Endothelial cell of umbilical vein (primary cell): ENCODE measurements at regions not wholly inside any gene's neighbourhood (a gene's known extent, or its start where the extent isn't known, plus 50 kb on each side); places are given as distances from the start of the nearest gene placed in this dataset.

Experiments
- BruUV-seq: library from RNA; stranded (reverse); fragments of 400-500 nt; replicated peaks from 2 replicates; lab custom pipeline; 2021; lab: Mats Ljungman, UMichigan
- CTCF ChIA-PET: fragments of 300-600, 350-600 bp; sonication (Branson Sonifier 250); formaldehyde crosslinking; loops from one replicate; lab custom pipeline; 2021; ENCODE audit warnings: antibody characterized with exemption, inconsistent platforms; lab: Charles Lee
- POLR2A ChIA-PET: fragments of 300-600, 350-600 bp; sonication (Branson Sonifier 250); formaldehyde crosslinking; loops from one replicate; lab custom pipeline; 2021; ENCODE audit warnings: antibody characterized with exemption, inconsistent platforms; lab: Charles Lee
- DNase-seq: peaks from one replicate; pipeline ENCODE4 v3.0.0-alpha.2; 2011; ENCODE audit warnings: low read depth, low spot score
- FAIRE-seq: peaks from 2 replicates; lab custom pipeline; 2011; peaks lifted over from hg19 to GRCh38; lab: Jason Lieb, UNC
- H2AFZ ChIP-seq: 2 replicates; pipeline ENCODE4 v1.6.0; 2012; ENCODE audit warnings: low read depth, low read length, control low read depth, inconsistent platforms
- H3K27ac ChIP-seq: 2 replicates; pipeline ENCODE4 v1.5.1; 2011; ENCODE audit warnings: low read depth, mild to moderate bottlenecking, control low read depth, low read length, moderate library complexity; ENCODE audit not compliant: insufficient read depth
- H3K27me3 ChIP-seq, 2 experiments: 2 replicates each; pipeline versions ENCODE4 v1.6.0 to v1.6.1; 2011; ENCODE audit warnings: low read length in 2 of 2, mixed read lengths in 1 of 2; ENCODE audit not compliant: control insufficient read depth in 2 of 2, insufficient read depth in 2 of 2
- H3K36me3 ChIP-seq, 2 experiments: 2 replicates in 1 of 2; 3 replicates in 1 of 2; pipeline ENCODE4 v1.5.1; 2011; ENCODE audit warnings: low read length in 2 of 2, mild to moderate bottlenecking in 1 of 2, moderate library complexity in 1 of 2; ENCODE audit not compliant: control insufficient read depth in 2 of 2, insufficient read depth in 2 of 2; ENCODE audit errors: extremely low read depth in 1 of 2
- H3K4me1 ChIP-seq: 3 replicates; pipeline ENCODE4 v1.5.1; 2011; ENCODE audit warnings: mild to moderate bottlenecking, low read length; ENCODE audit not compliant: control insufficient read depth, insufficient read depth; ENCODE audit errors: extremely low read depth
- H3K4me2 ChIP-seq: 2 replicates; pipeline ENCODE4 v1.6.1; 2011; ENCODE audit warnings: low read length, control low read depth, mixed read lengths; ENCODE audit not compliant: insufficient read depth
- H3K4me3 ChIP-seq, 3 experiments: fragments of 200-600 bp in 1 of 3; sonication (generic), shearing (Covaris generic) in 1 of 3; replicated peaks in 1 of 3; 2 replicates each; pipeline ENCODE4 v1.5.1; 2011 to 2016; ENCODE audit warnings: control low read depth in 3 of 3, low read length in 3 of 3, mild to moderate bottlenecking in 2 of 3, inconsistent platforms in 1 of 3, low read depth in 1 of 3, moderate library complexity in 1 of 3; ENCODE audit not compliant: insufficient read depth in 1 of 3
- H3K79me2 ChIP-seq: 2 replicates; pipeline ENCODE4 v1.6.0; 2012; ENCODE audit warnings: low read length, inconsistent platforms; ENCODE audit not compliant: control insufficient read depth, insufficient read depth
- H3K9ac ChIP-seq: replicated peaks from 2 replicates; pipeline ENCODE3; 2011; ENCODE audit warnings: low read length, control low read depth; ENCODE audit not compliant: insufficient read depth; ENCODE audit errors: extremely low read depth
- H3K9me1 ChIP-seq: replicated peaks from 3 replicates; pipeline ENCODE4 v1.6.0; 2011; ENCODE audit warnings: mild to moderate bottlenecking, low read length; ENCODE audit not compliant: control insufficient read depth, insufficient read depth; ENCODE audit errors: extremely low read depth
- H3K9me3 ChIP-seq: replicated peaks from 2 replicates; pipeline ENCODE4 v1.5.1; 2012; ENCODE audit warnings: low read length, inconsistent platforms; ENCODE audit not compliant: control insufficient read depth, insufficient read depth
- H4K20me1 ChIP-seq: replicated peaks from 2 replicates; pipeline ENCODE3; 2011; ENCODE audit warnings: mild to moderate bottlenecking, low read length; ENCODE audit not compliant: control insufficient read depth, insufficient read depth; ENCODE audit errors: extremely low read depth
- CTCF ChIP-seq, 2 donors: IDR thresholded peaks; 1 replicate in 1 of 2; 2 replicates in 1 of 2; pipeline ENCODE4 v1.5.1; 2011; ENCODE audit warnings: low read length in 2 of 2, mild to moderate bottlenecking in 2 of 2, moderate library complexity in 2 of 2, control low read depth in 1 of 2, inconsistent platforms in 1 of 2, low read depth in 1 of 2; ENCODE audit not compliant: insufficient read depth in 1 of 2; ENCODE audit errors: extremely low read depth in 1 of 2
- EZH2 ChIP-seq: IDR thresholded peaks from 2 replicates; pipeline ENCODE4 v1.6.1; 2012; ENCODE audit warnings: borderline replicate concordance, low read depth, mild to moderate bottlenecking, moderate library complexity, low read length, inconsistent platforms; ENCODE audit not compliant: severe bottlenecking
- FOS ChIP-seq: IDR thresholded peaks from 2 replicates; pipeline ENCODE4 v1.6.1; 2011; ENCODE audit warnings: mild to moderate bottlenecking, low read length, moderate library complexity, borderline replicate concordance; ENCODE audit not compliant: insufficient read depth
- GATA2 ChIP-seq: IDR thresholded peaks from 2 replicates; pipeline ENCODE4 v1.7.0; 2011; ENCODE audit warnings: low read depth, mild to moderate bottlenecking, moderate library complexity, mixed read lengths, low read length; ENCODE audit not compliant: insufficient read length, insufficient read depth
- JUN ChIP-seq: IDR thresholded peaks from 2 replicates; pipeline ENCODE4 v1.6.1; 2011; ENCODE audit warnings: borderline replicate concordance, low read depth; ENCODE audit not compliant: insufficient read length, insufficient read depth
- MAX ChIP-seq: IDR thresholded peaks from 2 replicates; pipeline ENCODE4 v1.6.1; 2011; ENCODE audit not compliant: insufficient read depth, insufficient read length
- MYC ChIP-seq: IDR thresholded peaks from one replicate; pipeline ENCODE4 v1.6.1; 2011; ENCODE audit warnings: mild to moderate bottlenecking, low read depth, low read length
- POLR2A ChIP-seq: IDR thresholded peaks from 2 replicates; pipeline ENCODE4 v1.6.1; 2012; ENCODE audit warnings: low read depth, mild to moderate bottlenecking, control low read depth, low read length
- POLR2AphosphoS5 ChIP-seq: IDR thresholded peaks from 2 replicates; pipeline ENCODE4 v1.6.1; 2012; ENCODE audit warnings: low read depth, mild to moderate bottlenecking, control low read depth, low read length, moderate library complexity; ENCODE audit not compliant: insufficient read depth
- dilution Hi-C: fragments of 300-500 bp; cut with MboI; formaldehyde crosslinking; loops from one replicate; pipeline ENCODE4 v1.15.0; 2019; ENCODE audit warnings: low sequenced_read_pairs; ENCODE audit not compliant: extremely low pct_ligation_motif_present
- intact Hi-C: fragments of 100-400 bp; cut with micrococcal nuclease; formaldehyde crosslinking; loops from one replicate; pipeline ENCODE4 v1.10.0; 2022

DNA sequence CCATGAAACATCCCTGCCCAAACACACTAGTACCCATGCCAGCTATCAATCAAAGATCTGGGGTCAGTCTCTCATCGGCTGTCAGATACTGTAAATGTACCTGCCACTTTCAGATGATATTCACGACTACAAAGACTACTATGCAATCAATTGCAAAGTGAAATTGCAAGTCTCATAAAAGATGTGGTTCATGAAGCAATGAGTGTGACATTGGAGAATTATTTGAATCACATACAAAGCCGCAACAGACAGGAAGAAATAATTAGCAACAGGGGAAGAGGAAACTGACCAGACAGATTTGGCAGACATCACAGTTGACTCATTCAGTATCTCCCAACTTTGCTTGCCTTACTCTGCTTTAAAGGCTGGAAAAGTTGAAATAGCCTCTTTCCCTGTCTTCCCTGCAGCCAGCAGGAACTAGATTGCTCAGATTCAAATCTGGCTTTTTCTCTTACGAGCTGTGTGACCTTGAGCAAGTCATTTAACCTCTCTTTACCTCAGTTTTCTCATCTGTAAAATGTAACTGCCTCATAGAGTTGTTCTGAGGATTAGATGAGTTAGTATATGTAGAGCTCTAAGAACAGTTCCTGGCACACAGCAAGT lies 95.7 kb upstream of the C3orf80 start:
- no peaks in the 10 kb centered on the region for H3K9me3 ChIP-seq
- BruUV-seq = no TSS peak
- H3K9me1 ChIP-seq = no peaks in the 10 kb centered on the region
- H3K79me2 ChIP-seq = no peaks in the 10 kb centered on the region
- no peaks in the 10 kb centered on the region for H3K27me3 ChIP-seq
- peak; percentile 99 for FAIRE-seq
- peak overlapping the region; percentile 89 for H3K4me2 ChIP-seq
- H3K4me1 ChIP-seq = peaks cover 28% of the 10 kb centered on the region
- peak; percentile 95 for DNase-seq
- CTCF ChIA-PET = interaction anchor here (1.0 to 1.7 kb wide), 5 partner anchors 11 to 245 kb away, joined by 3 to 5 read pairs (median 4); no protein-coding TSS in a partner anchor
- H3K4me3 ChIP-seq = peak overlapping the region in 1 of 3 experiments; percentile 35
- TF ChIP-seq MYC (no peak), FOS (peak; percentile 98), JUN (peak; percentile 68), POLR2A (no peak), MAX (no peak), POLR2AphosphoS5 (peak; percentile 85), EZH2 (no peak), CTCF (IDR thresholded peaks at IDR 0.05; ENCODE audit: extremely low read depth in 1 of 2, insufficient read depth in 1 of 2, low read depth in 1 of 2, low read length in 2 of 2) (no peak), GATA2 (peak; percentile 91)
- no peaks in the 10 kb centered on the region for H4K20me1 ChIP-seq
- dilution Hi-C loops = no loop called here
- intact Hi-C loops = no loop called here
- POLR2A ChIA-PET = no interaction called here
- peak overlapping the region; percentile 24 for H3K9ac ChIP-seq
- no peaks in the 10 kb centered on the region for H3K36me3 ChIP-seq
- peak overlapping the region; percentile 68 for H3K27ac ChIP-seq
- no peak overlapping the region for H2AFZ ChIP-seq
